NT2/D1 (cell line): ENCODE measurements at regions not wholly inside any gene's neighbourhood (a gene's known extent, or its start where the extent isn't known, plus 50 kb on each side); places are given as distances from the start of the nearest gene placed in this dataset.

Experiments
- DNase-seq: peaks from one replicate; pipeline ENCODE4 v3.0.0-alpha.2; 2011; ENCODE audit warnings: low read depth, low spot score
- H3K27me3 ChIP-seq: 2 replicates; pipeline ENCODE4 v1.6.0; 2011; ENCODE audit warnings: mild to moderate bottlenecking; ENCODE audit not compliant: insufficient read length, insufficient read depth
- H3K36me3 ChIP-seq: 2 replicates; pipeline ENCODE4 v1.6.1; 2011; ENCODE audit warnings: mild to moderate bottlenecking, low read length, mixed read lengths; ENCODE audit not compliant: insufficient read depth, insufficient read length
- H3K4me1 ChIP-seq: 2 replicates; pipeline ENCODE4 v1.5.1; 2011; ENCODE audit not compliant: insufficient read depth, insufficient read length
- H3K4me3 ChIP-seq: 2 replicates; pipeline ENCODE4 v1.5.1; 2011; ENCODE audit warnings: low read depth; ENCODE audit not compliant: insufficient read length
- H3K9ac ChIP-seq: 2 replicates; pipeline ENCODE4 v1.6.0; 2011; ENCODE audit warnings: low read depth; ENCODE audit not compliant: insufficient read length
- H3K9me3 ChIP-seq: 2 replicates; pipeline ENCODE4 v1.5.1; 2011; ENCODE audit warnings: mild to moderate bottlenecking, low read length; ENCODE audit not compliant: insufficient read depth
- SUZ12 ChIP-seq: IDR thresholded peaks from 2 replicates; pipeline ENCODE4 v1.6.1; 2011; ENCODE audit not compliant: insufficient read length, insufficient read depth; ENCODE audit errors: extremely low read depth
- YY1 ChIP-seq: IDR thresholded peaks from 2 replicates; pipeline ENCODE4 v1.6.1; 2011; ENCODE audit not compliant: insufficient read length, insufficient read depth
- ZNF274 ChIP-seq: IDR thresholded peaks from 2 replicates; pipeline ENCODE4 v1.6.1; 2011; ENCODE audit warnings: mild to moderate bottlenecking, low read depth, low read length

DNA sequence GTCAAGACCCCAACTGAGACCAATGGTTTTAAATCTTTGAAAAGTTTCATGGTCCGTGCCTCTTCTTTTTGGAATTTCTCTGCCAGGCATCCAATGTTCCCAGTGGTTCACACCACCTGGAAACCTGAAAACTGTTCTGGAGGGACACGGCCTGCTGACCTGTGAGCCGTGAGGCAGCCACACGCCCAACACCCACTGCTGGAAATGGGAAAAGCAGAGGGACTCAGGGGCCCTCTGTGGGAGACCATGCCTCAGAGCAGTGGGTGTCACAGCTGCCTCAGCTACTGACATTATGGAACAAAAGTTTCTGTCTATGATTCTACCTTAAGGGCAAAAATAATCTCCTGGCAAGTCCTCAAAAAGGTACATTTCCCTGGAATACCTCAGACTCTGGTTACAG is 70.4 kb upstream of the VIPR2 start:
- Histone ChIP-seq H3K27me3 (no peaks in the 10 kb centered on the region), H3K9ac (no peak overlapping the region), H3K9me3 (no peaks in the 10 kb centered on the region), H3K4me3 (no peak overlapping the region), H3K4me1 (no peaks in the 10 kb centered on the region), H3K36me3 (no peaks in the 10 kb centered on the region)
- TF ChIP-seq YY1 (no peak), SUZ12 (no peak), ZNF274 (no peak)
- no peak for DNase-seq

DNA sequence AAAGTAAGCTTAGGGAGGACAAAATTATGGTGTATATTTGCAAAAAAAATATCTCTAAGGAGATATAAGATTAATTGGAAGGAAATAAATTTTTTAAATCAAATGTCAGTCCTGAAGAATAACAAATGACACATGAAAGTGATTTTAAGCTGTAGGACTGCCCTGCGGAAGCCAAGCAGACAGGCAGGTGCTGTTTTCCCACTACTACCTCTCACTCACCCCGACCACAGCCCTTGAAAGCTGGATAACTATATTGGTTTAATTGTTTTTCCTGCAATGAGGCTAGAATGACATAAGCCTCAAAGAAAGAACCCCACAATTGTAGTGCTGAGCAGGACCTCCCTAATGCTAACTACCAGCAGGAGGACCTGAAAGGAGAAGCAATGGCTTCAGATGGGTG is 68.6 kb upstream of the VIPR2 start:
- Histone ChIP-seq H3K36me3 (no peaks in the 10 kb centered on the region), H3K4me3 (no peak overlapping the region), H3K9me3 (no peaks in the 10 kb centered on the region), H3K4me1 (no peaks in the 10 kb centered on the region), H3K9ac (no peak overlapping the region), H3K27me3 (no peaks in the 10 kb centered on the region)
- TF ChIP-seq SUZ12 (no peak), ZNF274 (no peak), YY1 (no peak)
- no peak for DNase-seq

DNA sequence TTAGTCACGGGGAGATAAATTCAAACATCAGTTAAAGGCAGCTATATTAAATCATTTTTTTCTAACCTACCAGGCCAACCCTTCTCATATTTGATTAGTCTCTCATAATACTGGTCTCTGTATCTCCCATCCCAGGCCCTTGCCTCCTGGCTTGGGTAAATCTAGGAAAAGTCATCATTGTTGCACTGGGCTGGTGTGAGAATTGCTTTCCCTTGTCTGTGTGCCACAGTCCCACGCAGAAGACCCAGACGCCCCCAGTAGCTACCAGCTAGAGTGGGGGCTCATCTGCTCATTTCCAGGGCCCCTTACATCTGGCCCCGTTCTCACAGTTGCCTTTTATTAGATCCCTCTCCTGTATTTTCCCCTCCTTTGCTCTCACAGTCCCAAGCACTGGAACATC is 67.6 kb upstream of the VIPR2 start:
- no peaks in the 10 kb centered on the region for H3K9me3 ChIP-seq
- no peak overlapping the region for H3K4me3 ChIP-seq
- no peaks in the 10 kb centered on the region for H3K27me3 ChIP-seq
- H3K4me1 ChIP-seq, result no peaks in the 10 kb centered on the region
- no peak overlapping the region for H3K9ac ChIP-seq
- DNase-seq, result no peak
- no peaks in the 10 kb centered on the region for H3K36me3 ChIP-seq
- TF ChIP-seq YY1 (no peak), SUZ12 (no peak), ZNF274 (no peak)

DNA sequence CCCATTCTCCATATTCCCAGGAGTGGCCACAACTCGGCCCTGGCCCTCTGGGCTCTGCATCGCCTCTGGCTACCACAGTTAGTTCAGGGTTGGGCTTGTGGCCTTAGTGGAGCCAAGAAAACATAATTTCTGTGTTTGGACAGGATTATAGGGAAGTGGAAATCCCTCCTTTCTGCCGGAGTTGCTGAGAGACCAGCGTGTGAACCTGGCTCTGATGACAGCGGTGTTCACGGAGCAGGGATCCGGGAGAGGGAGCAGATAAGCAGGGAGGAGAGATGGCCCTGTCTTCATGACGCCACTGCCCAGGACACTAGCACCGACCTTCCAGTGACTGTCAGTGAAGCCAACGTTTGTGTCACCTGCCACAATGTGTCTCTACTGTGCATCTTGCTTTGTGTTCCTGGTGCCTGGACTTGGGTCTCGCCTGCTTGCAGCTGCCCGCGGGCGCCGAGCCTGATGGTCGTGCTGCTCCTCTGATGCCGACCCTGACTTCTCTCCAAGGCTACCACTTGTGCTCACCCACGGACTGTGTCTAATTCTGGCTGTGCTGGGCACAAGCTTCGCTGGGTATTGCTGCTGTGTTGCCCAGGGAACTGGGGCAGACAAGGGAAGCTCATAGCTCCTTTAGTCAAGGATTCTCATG is 67.0 kb upstream of the VIPR2 start:
- no peak for TF ChIP-seq SUZ12
- no peak for TF ChIP-seq YY1
- no peak for TF ChIP-seq ZNF274
- no peaks in the 10 kb centered on the region for H3K9me3 ChIP-seq
- no peaks in the 10 kb centered on the region for H3K4me1 ChIP-seq
- no peak for DNase-seq
- H3K9ac ChIP-seq, result no peak overlapping the region
- no peaks in the 10 kb centered on the region for H3K27me3 ChIP-seq
- H3K4me3 ChIP-seq, result no peak overlapping the region
- no peaks in the 10 kb centered on the region for H3K36me3 ChIP-seq

DNA sequence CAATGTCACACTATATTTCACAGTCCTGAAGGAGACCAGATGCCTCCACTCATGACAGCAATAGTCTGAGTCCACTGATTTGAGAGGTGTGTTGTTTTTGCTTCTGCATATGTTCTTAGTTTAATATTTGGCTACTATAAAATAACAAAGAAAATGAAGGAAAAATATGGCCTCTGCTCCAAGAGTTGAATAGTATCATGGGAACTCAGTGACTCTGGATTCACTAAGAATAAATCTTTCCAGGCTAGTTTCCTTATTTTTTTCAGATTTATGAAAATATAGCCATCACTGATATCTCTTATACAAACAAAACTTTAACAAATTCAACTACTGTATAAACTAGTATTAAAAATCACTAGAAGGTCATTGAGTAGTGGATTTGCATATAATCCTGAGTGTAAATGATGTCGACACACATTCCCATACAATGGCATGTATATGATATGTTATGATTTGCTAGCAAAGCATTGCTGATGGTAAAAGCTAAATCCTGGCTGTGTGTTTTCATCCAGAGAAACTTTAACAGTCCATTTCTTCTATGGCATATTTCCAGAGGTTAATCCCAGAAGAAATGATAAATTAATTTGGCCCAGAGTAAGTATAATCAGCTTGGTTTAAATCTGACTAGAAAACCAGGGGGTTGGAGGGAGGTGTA is 66.0 kb upstream of the VIPR2 start:
- Histone ChIP-seq H3K4me3 (no peak overlapping the region), H3K9me3 (no peaks in the 10 kb centered on the region), H3K27me3 (no peaks in the 10 kb centered on the region), H3K36me3 (no peaks in the 10 kb centered on the region), H3K4me1 (no peaks in the 10 kb centered on the region), H3K9ac (no peak overlapping the region)
- no peak for DNase-seq
- TF ChIP-seq ZNF274, result no peak
- no peak for TF ChIP-seq YY1
- TF ChIP-seq SUZ12, result no peak

DNA sequence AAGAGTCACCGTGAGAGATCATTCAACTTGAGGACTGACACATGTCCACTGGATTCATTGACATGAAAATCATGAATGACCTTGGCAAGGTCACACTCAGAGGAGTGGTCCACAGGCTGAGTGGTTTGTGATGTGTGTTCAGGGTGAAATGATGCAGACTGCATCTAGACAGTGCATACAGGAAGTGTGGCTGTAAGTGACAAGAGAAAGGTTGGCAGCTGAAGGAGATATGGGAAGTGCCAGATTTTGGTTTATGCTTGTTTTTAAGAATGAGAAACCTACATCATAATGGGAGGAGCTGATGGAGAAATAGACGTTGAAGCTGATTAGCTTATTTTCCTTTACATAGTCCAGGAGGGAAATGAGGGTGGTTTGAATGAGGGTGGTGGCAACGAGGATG is 64.8 kb upstream of the VIPR2 start:
- Histone ChIP-seq H3K9ac (no peak overlapping the region), H3K27me3 (no peaks in the 10 kb centered on the region), H3K36me3 (no peaks in the 10 kb centered on the region)

DNA sequence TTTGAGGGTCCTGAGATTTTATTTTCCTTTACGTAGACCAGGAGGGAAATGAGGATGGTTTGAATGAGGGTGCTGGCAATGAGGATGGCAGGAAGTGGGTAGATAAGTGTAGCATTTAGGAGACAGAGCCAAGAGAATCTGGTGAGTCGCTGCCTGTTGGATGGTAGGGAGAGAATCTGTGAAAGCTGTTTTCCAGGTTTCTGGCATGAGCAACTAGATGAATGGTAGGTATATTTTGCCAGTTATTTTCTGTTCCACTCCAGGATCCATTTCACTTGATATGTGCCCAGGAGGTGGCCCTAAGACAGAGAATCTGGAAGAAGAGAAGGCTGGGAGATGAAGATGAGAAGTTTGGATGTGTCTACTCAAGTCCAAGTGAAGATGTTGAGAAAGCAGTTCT is 63.3 kb upstream of the VIPR2 start:
- no peaks in the 10 kb centered on the region for H3K27me3 ChIP-seq
- TF ChIP-seq YY1 (no peak), ZNF274 (no peak)
- no peaks in the 10 kb centered on the region for H3K9me3 ChIP-seq
- DNase-seq, result no peak
- H3K4me3 ChIP-seq, result no peak overlapping the region
- no peak overlapping the region for H3K9ac ChIP-seq
- H3K36me3 ChIP-seq, result no peaks in the 10 kb centered on the region
- H3K4me1 ChIP-seq, result no peaks in the 10 kb centered on the region

More for the DNA sequence above, 64.8 kb upstream of the VIPR2 start:
- H3K4me3 ChIP-seq, result no peak overlapping the region
- TF ChIP-seq SUZ12 (no peak), ZNF274 (no peak), YY1 (no peak)
- no peak for DNase-seq
- H3K9me3 ChIP-seq, result no peaks in the 10 kb centered on the region
- no peaks in the 10 kb centered on the region for H3K4me1 ChIP-seq

DNA sequence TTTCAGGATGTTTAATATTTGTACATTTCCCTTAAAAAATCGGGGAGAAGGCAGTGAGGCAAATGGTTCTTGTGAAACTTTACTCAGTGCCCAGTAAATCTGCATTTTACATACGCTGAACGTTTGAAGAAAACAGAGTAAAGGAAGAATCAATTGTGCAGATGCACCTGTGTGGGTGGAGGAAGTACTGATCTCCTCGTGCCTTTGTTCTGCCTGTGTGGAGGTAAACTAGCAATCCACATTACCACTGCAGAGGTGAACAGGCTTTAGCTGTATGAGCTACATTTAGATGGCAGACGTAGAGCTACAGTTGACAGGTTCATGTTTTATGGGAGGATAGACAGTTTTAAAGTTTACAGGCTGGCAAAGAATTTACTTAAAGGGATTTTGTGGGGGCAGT is 62.7 kb upstream of the VIPR2 start:
- Histone ChIP-seq H3K36me3 (no peaks in the 10 kb centered on the region), H3K27me3 (no peaks in the 10 kb centered on the region), H3K4me3 (no peak overlapping the region), H3K9ac (no peak overlapping the region), H3K9me3 (no peaks in the 10 kb centered on the region), H3K4me1 (no peaks in the 10 kb centered on the region)
- no peak for DNase-seq
- TF ChIP-seq ZNF274, result no peak
- no peak for TF ChIP-seq YY1
- no peak for TF ChIP-seq SUZ12
